PC-9 (cell line): ENCODE measurements at regions not wholly inside any gene's neighbourhood (a gene's known extent, or its start where the extent isn't known, plus 50 kb on each side); places are given as distances from the start of the nearest gene placed in this dataset.

ENCODE experiments used
- CTCF ChIP-seq: fragments of 200-600 bp; sonication (generic); conservative IDR thresholded peaks from 2 replicates; pipeline ENCODE4 v1.6.1; 2017; ENCODE audit warnings: mixed run types, antibody characterized with exemption, mild to moderate bottlenecking, moderate library complexity
- EZH2 ChIP-seq: fragments of 200-600 bp; sonication (generic); IDR thresholded peaks from 2 replicates; pipeline ENCODE4 v1.8.0; 2017; ENCODE audit warnings: antibody characterized with exemption, low read depth

DNA sequence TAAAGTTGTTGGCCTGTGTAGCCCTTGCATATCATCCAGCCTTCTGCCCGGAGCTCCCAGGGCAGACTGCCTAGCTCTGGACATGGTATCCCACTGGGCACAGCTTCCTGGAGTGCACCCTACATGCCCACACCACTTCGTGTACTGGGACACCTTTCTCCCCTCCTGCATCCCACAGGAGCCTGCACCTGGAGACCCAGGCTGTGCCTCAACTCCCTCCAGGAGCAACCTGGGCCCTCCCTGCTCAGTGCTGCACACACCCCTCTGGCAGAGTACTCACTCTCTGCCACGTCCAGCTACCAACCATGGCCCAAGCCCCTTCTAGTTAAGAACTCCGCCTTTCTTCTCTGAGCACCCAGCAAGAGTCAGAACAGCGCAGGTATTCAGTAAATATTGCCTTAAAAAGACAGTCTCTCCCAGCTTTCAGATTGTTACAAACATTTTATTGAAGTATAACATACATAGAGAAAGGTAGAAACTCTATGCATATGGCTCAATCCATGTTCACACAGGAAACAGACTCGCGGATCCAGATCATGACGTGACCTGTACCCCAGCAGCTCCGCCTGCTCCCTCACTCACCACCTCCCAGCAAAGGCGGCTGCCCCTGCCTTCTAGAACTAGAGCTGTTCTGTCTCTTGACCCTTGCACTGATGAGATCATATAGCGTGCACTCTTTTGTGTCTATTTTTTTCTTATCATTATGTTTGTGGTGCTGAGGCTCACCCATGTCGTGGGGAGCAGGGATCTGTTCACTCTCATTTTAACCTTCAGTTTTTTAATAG is 98.4 kb upstream of the MYCN start:
- no peak for TF ChIP-seq CTCF
- no peak for TF ChIP-seq EZH2
